ENCODE measurements at regions not wholly inside any gene's neighbourhood (a gene's known extent, or its start where the extent isn't known, plus 50 kb on each side); places are given as distances from the start of the nearest gene placed in this dataset.

DNA sequence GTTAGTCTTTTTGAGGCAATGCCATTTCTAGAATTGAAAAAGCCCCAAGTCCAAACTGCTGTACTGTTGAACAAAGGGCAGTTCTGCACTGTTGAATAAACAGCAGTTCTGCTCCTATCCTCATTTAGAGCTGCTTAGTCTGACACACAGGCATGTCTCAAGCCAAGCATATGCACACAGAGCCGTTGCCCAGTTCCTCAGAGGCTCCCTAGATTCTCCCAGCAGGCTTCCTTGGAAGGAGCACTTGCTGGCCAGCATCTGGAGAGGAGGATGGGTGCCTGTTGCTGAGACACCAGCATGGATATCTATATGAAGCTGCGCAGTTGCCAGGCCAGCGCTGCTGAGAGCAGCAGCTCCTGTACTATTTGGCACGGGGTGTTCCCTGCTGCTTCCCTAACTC lies 138.3 kb upstream of the USP38 start:
- no peak for TF ChIP-seq BCL6 (CRISPR knock-in tag; IDR thresholded peaks at IDR 0.05)
- TF ChIP-seq, protein P1, sequence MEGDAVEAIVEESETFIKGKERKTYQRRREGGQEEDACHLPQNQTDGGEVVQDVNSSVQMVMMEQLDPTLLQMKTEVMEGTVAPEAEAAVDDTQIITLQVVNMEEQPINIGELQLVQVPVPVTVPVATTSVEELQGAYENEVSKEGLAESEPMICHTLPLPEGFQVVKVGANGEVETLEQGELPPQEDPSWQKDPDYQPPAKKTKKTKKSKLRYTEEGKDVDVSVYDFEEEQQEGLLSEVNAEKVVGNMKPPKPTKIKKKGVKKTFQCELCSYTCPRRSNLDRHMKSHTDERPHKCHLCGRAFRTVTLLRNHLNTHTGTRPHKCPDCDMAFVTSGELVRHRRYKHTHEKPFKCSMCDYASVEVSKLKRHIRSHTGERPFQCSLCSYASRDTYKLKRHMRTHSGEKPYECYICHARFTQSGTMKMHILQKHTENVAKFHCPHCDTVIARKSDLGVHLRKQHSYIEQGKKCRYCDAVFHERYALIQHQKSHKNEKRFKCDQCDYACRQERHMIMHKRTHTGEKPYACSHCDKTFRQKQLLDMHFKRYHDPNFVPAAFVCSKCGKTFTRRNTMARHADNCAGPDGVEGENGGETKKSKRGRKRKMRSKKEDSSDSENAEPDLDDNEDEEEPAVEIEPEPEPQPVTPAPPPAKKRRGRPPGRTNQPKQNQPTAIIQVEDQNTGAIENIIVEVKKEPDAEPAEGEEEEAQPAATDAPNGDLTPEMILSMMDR (CRISPR knock-in tag; IDR thresholded peaks at IDR 0.05), result no peak
- TF ChIP-seq, protein P2, sequence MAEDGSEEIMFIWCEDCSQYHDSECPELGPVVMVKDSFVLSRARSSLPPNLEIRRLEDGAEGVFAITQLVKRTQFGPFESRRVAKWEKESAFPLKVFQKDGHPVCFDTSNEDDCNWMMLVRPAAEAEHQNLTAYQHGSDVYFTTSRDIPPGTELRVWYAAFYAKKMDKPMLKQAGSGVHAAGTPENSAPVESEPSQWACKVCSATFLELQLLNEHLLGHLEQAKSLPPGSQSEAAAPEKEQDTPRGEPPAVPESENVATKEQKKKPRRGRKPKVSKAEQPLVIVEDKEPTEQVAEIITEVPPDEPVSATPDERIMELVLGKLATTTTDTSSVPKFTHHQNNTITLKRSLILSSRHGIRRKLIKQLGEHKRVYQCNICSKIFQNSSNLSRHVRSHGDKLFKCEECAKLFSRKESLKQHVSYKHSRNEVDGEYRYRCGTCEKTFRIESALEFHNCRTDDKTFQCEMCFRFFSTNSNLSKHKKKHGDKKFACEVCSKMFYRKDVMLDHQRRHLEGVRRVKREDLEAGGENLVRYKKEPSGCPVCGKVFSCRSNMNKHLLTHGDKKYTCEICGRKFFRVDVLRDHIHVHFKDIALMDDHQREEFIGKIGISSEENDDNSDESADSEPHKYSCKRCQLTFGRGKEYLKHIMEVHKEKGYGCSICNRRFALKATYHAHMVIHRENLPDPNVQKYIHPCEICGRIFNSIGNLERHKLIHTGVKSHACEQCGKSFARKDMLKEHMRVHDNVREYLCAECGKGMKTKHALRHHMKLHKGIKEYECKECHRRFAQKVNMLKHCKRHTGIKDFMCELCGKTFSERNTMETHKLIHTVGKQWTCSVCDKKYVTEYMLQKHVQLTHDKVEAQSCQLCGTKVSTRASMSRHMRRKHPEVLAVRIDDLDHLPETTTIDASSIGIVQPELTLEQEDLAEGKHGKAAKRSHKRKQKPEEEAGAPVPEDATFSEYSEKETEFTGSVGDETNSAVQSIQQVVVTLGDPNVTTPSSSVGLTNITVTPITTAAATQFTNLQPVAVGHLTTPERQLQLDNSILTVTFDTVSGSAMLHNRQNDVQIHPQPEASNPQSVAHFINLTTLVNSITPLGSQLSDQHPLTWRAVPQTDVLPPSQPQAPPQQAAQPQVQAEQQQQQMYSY (CRISPR knock-in tag; IDR thresholded peaks at IDR 0.05), result no peak
- no peak for TF ChIP-seq ZNF777 (CRISPR knock-in tag; IDR thresholded peaks at IDR 0.05)
- no peak for TF ChIP-seq NONO (IDR thresholded peaks at IDR 0.05)
- TF ChIP-seq NONO (CRISPR knock-in tag; conservative IDR thresholded peaks at IDR 0.05), result no peak
- TF ChIP-seq, protein P3, sequence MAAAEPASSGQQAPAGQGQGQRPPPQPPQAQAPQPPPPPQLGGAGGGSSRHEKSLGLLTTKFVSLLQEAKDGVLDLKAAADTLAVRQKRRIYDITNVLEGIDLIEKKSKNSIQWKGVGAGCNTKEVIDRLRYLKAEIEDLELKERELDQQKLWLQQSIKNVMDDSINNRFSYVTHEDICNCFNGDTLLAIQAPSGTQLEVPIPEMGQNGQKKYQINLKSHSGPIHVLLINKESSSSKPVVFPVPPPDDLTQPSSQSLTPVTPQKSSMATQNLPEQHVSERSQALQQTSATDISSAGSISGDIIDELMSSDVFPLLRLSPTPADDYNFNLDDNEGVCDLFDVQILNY (CRISPR knock-in tag; conservative IDR thresholded peaks at IDR 0.05), result no peak
- no peak for TF ChIP-seq POLR2A (IDR thresholded peaks at IDR 0.05; ENCODE audit: insufficient read depth in 1 of 2, low read depth in 2 of 2, low read length in 2 of 2)
- no peak for TF ChIP-seq ELF3 (CRISPR knock-in tag; IDR thresholded peaks at IDR 0.05)
- TF ChIP-seq SRF (IDR thresholded peaks at IDR 0.05; ENCODE audit: low read depth, low read length), result no peak
- TF ChIP-seq, protein P4, sequence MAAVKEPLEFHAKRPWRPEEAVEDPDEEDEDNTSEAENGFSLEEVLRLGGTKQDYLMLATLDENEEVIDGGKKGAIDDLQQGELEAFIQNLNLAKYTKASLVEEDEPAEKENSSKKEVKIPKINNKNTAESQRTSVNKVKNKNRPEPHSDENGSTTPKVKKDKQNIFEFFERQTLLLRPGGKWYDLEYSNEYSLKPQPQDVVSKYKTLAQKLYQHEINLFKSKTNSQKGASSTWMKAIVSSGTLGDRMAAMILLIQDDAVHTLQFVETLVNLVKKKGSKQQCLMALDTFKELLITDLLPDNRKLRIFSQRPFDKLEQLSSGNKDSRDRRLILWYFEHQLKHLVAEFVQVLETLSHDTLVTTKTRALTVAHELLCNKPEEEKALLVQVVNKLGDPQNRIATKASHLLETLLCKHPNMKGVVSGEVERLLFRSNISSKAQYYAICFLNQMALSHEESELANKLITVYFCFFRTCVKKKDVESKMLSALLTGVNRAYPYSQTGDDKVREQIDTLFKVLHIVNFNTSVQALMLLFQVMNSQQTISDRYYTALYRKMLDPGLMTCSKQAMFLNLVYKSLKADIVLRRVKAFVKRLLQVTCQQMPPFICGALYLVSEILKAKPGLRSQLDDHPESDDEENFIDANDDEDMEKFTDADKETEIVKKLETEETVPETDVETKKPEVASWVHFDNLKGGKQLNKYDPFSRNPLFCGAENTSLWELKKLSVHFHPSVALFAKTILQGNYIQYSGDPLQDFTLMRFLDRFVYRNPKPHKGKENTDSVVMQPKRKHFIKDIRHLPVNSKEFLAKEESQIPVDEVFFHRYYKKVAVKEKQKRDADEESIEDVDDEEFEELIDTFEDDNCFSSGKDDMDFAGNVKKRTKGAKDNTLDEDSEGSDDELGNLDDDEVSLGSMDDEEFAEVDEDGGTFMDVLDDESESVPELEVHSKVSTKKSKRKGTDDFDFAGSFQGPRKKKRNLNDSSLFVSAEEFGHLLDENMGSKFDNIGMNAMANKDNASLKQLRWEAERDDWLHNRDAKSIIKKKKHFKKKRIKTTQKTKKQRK (IDR thresholded peaks at IDR 0.05; ENCODE audit: low read length), result no peak
- TF ChIP-seq, protein P5, sequence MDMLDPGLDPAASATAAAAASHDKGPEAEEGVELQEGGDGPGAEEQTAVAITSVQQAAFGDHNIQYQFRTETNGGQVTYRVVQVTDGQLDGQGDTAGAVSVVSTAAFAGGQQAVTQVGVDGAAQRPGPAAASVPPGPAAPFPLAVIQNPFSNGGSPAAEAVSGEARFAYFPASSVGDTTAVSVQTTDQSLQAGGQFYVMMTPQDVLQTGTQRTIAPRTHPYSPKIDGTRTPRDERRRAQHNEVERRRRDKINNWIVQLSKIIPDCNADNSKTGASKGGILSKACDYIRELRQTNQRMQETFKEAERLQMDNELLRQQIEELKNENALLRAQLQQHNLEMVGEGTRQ (IDR thresholded peaks at IDR 0.05; ENCODE audit: low read depth, low read length), result no peak
- TF ChIP-seq, protein P5 (CRISPR knock-in tag; IDR thresholded peaks at IDR 0.05; ENCODE audit: borderline replicate concordance), result no peak
